HepG2 (cell line): ENCODE measurements at regions not wholly inside any gene's neighbourhood (a gene's known extent, or its start where the extent isn't known, plus 50 kb on each side); places are given as distances from the start of the nearest gene placed in this dataset.

Experiments used
- HIVEP1 ChIP-seq: sonication (generic); formaldehyde crosslinking; IDR thresholded peaks from 2 replicates; pipeline ENCODE4 v1.4.0; 2020; ENCODE audit warnings: mild to moderate bottlenecking, missing genetic modification reagents
- HMG20A ChIP-seq: IDR thresholded peaks from 2 replicates; pipeline ENCODE4 v1.6.1; 2016; ENCODE audit warnings: borderline replicate concordance
- HOXA5 ChIP-seq: sonication (generic); formaldehyde crosslinking; IDR thresholded peaks from 2 replicates; pipeline ENCODE4 v1.4.0; 2020; ENCODE audit warnings: missing genetic modification reagents
- IRX3 ChIP-seq: sonication (generic); formaldehyde crosslinking; IDR thresholded peaks from 2 replicates; pipeline ENCODE4 v1.8.1; 2023; ENCODE audit warnings: mild to moderate bottlenecking, low read depth, missing genetic modification reagents, borderline replicate concordance
- KAT8 ChIP-seq: IDR thresholded peaks from 2 replicates; pipeline ENCODE4 v1.6.1; 2016; ENCODE audit warnings: missing genetic modification reagents, missing compliant biosample characterization
- MXD1 ChIP-seq: sonication (generic); formaldehyde crosslinking; IDR thresholded peaks from 2 replicates; pipeline ENCODE4 v1.4.0; 2020; ENCODE audit warnings: mild to moderate bottlenecking, missing genetic modification reagents
- NCOA1 ChIP-seq: sonication (generic); formaldehyde crosslinking; IDR thresholded peaks from 2 replicates; pipeline ENCODE4 v1.9.0; 2021; ENCODE audit warnings: missing genetic modification reagents
- PAXIP1 ChIP-seq: sonication (generic); formaldehyde crosslinking; conservative IDR thresholded peaks from 2 replicates; pipeline ENCODE4 v1.4.0; 2020; ENCODE audit warnings: mild to moderate bottlenecking, missing genetic modification reagents, moderate library complexity
- RERE ChIP-seq: IDR thresholded peaks from 2 replicates; pipeline ENCODE4 v1.6.1; 2016; ENCODE audit warnings: low read depth, missing genetic modification reagents, missing compliant biosample characterization
- ZBTB20 ChIP-seq: sonication (generic); formaldehyde crosslinking; IDR thresholded peaks from 2 replicates; pipeline ENCODE4 v1.8.1; 2023; ENCODE audit warnings: missing genetic modification reagents, low read depth, mild to moderate bottlenecking, borderline replicate concordance
- ZMYM4 ChIP-seq: sonication (generic); formaldehyde crosslinking; IDR thresholded peaks from 2 replicates; pipeline ENCODE4 v1.8.1; 2023; ENCODE audit warnings: mild to moderate bottlenecking, missing genetic modification reagents
- ZNF331 ChIP-seq: sonication (generic); formaldehyde crosslinking; IDR thresholded peaks from 2 replicates; pipeline ENCODE4 v1.4.0; 2020; ENCODE audit warnings: missing genetic modification reagents
- TF ChIP-seq, protein P1 (sequence below): sonication (generic); formaldehyde crosslinking; IDR thresholded peaks from 2 replicates; pipeline ENCODE4 v1.4.0; 2020; ENCODE audit warnings: missing genetic modification reagents
- TF ChIP-seq, protein P2 (sequence below): sonication (generic); formaldehyde crosslinking; IDR thresholded peaks from 2 replicates; pipeline ENCODE4 v1.4.0; 2020; ENCODE audit warnings: missing genetic modification reagents, borderline replicate concordance
- TF ChIP-seq, protein P3 (sequence below): sonication (generic); formaldehyde crosslinking; IDR thresholded peaks from 2 replicates; pipeline ENCODE4 v1.5.1; 2020; ENCODE audit warnings: mild to moderate bottlenecking, missing genetic modification reagents, moderate library complexity

DNA sequence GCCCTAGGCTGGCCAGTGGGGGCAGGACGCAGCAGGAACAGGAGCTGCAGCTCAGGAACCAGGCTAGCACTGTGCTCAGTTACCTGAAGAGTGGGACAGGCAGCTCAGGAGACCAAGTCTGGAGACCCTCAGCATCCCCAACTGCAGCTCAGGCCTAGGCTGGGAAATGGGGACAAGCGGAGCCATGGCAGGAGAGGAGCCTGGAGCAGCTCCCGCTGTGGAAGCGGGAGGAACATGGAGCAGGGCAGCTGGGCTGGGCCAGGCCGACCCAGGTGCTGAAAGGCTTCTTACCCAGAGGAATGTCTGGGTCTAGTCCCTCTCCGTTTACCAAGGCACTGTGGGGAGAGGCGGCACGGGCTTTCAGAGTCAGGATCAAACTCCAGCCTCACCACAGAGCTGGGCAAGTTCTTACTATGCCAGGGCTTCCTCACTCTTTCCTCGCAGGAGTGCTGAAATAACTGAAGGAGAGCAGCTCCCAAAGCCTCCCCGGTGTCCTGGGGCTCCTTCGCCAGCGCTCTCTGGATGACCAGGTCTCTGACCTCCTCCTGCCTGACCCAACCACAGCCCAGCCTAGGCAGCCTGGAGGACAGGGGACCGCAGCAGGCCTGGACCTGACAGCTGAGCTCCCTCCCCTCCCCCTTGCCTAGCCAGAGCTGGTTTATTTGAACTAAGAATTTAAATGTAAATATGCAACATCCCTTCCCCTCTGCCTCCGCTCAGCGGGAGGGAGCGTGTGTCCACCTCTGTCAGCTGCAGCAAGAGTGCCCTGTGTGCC is 247.8 kb upstream of the SIX2 start (continued):
- peak; percentile 64 for TF ChIP-seq PAXIP1
- no peak; the same call in 1 of the 2 replicates for TF ChIP-seq ZMYM4
- no peak for TF ChIP-seq IRX3 (CRISPR knock-in tag)
- TF ChIP-seq KAT8, result peak; percentile 56; the same call in 1 of the 2 replicates
- TF ChIP-seq ZNF331, result 0 out of 2 replicates have a peak, but pooled peaks have one; percentile 51
- TF ChIP-seq, protein P1, sequence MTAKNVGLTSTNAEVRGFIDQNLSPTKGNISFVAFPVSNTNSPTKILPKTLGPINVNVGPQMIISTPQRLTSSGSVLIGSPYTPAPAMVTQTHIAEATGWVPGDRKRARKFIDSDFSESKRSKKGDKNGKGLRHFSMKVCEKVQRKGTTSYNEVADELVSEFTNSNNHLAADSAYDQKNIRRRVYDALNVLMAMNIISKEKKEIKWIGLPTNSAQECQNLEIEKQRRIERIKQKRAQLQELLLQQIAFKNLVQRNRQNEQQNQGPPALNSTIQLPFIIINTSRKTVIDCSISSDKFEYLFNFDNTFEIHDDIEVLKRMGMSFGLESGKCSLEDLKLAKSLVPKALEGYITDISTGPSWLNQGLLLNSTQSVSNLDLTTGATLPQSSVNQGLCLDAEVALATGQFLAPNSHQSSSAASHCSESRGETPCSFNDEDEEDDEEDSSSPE (CRISPR knock-in tag), result 0 out of 2 replicates have a peak, but pooled peaks have one; percentile 33
- no peak for TF ChIP-seq MXD1
- TF ChIP-seq HIVEP1 (CRISPR knock-in tag), result no peak
- no peak for TF ChIP-seq NCOA1 (CRISPR knock-in tag)
- peak; percentile 59; the same call in 1 of the 2 replicates for TF ChIP-seq RERE (CRISPR knock-in tag)
- peak; percentile 54 for TF ChIP-seq HMG20A (CRISPR knock-in tag)
- peak; percentile 44; the same call in 1 of the 2 replicates for TF ChIP-seq HOXA5
- TF ChIP-seq, protein P2, sequence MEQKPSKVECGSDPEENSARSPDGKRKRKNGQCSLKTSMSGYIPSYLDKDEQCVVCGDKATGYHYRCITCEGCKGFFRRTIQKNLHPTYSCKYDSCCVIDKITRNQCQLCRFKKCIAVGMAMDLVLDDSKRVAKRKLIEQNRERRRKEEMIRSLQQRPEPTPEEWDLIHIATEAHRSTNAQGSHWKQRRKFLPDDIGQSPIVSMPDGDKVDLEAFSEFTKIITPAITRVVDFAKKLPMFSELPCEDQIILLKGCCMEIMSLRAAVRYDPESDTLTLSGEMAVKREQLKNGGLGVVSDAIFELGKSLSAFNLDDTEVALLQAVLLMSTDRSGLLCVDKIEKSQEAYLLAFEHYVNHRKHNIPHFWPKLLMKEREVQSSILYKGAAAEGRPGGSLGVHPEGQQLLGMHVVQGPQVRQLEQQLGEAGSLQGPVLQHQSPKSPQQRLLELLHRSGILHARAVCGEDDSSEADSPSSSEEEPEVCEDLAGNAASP (CRISPR knock-in tag), result peak; percentile 29; the same call in 1 of the 2 replicates
- TF ChIP-seq, protein P3, sequence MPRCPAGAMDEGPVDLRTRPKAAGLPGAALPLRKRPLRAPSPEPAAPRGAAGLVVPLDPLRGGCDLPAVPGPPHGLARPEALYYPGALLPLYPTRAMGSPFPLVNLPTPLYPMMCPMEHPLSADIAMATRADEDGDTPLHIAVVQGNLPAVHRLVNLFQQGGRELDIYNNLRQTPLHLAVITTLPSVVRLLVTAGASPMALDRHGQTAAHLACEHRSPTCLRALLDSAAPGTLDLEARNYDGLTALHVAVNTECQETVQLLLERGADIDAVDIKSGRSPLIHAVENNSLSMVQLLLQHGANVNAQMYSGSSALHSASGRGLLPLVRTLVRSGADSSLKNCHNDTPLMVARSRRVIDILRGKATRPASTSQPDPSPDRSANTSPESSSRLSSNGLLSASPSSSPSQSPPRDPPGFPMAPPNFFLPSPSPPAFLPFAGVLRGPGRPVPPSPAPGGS (CRISPR knock-in tag), result peak; percentile 28; the same call in 1 of the 2 replicates
- no peak for TF ChIP-seq ZBTB20 (CRISPR knock-in tag)
